Fibroblast of villous mesenchyme (primary cell): ENCODE measurements at regions not wholly inside any gene's neighbourhood (a gene's known extent, or its start where the extent isn't known, plus 50 kb on each side); places are given as distances from the start of the nearest gene placed in this dataset.

Experiments
- DNase-seq: peaks from one replicate; pipeline ENCODE4 v3.0.0-alpha.2; 2010; ENCODE audit warnings: low read depth
- H3K4me3 ChIP-seq: 2 replicates; pipeline ENCODE4 v1.5.1; 2011; ENCODE audit warnings: low read depth, mild to moderate bottlenecking, low read length
- CTCF ChIP-seq: IDR thresholded peaks from 2 replicates; pipeline ENCODE4 v1.5.1; 2012; ENCODE audit warnings: low read depth, mild to moderate bottlenecking, low read length; ENCODE audit not compliant: insufficient read depth

GRCh38 chr10:130807721-130808120, 503.8 kb downstream of the TCERG1L start:
- H3K4me3 ChIP-seq, result no peak overlapping the region
- no peak for TF ChIP-seq CTCF
- DNase-seq, result no peak

DNA sequence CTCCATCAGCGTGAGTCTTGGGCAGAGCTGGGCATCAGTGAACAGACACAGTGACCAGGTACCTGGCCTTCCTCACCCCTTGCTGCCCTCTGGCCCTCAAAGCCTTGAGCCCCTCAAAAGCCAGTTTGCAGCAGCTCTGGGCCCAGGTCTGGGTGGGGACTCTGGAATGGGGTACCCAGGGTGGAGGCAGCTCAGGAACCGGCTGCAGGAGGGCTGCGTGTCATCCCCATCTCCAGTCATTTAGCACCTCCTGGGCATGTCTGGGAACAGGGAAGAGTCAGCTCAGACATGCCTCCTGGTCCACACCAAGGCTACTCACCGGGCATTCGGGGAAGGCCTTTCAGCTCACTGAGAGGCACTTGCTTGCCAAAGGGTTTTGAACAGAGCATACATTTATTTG, 503.3 kb downstream of the TCERG1L start:
- no peak for TF ChIP-seq CTCF
- H3K4me3 ChIP-seq, result no peak overlapping the region
- no peak for DNase-seq

DNA sequence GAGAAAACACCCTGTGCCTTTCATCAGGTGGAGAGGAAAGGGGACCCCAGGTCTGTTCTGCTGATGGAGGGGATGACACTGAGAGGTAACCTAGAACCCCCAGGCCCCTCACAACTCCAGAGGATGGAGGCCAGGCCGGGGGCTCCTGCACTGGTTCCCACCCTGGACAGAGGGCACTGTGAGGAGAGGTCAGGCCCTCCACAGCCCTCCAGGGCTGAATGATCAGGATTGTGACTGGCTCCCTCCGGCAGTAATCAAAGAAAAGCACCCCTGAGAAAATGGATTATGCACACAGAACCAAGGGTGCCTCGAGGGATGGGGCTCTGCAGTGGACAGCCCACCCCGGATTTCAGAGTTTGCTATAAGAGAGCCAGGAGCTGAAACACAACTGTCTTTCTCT, 502.8 kb downstream of the TCERG1L start:
- DNase-seq, result no peak
- H3K4me3 ChIP-seq, result no peak overlapping the region
- TF ChIP-seq CTCF, result no peak

- no peak overlapping the region for H3K4me3 ChIP-seq
- no peak for TF ChIP-seq CTCF
- DNase-seq, result no peak
Observed at GRCh38 chr10:130809181-130809580, 502.3 kb downstream of the TCERG1L start.

GRCh38 chr10:130809761-130810515, 501.6 kb downstream of the TCERG1L start:
- no peak for TF ChIP-seq CTCF
- no peak for DNase-seq
- H3K4me3 ChIP-seq, result no peak overlapping the region

GRCh38 chr10:130810856-130811255, 500.7 kb downstream of the TCERG1L start:
- no peak overlapping the region for H3K4me3 ChIP-seq
- TF ChIP-seq CTCF, result no peak
- no peak for DNase-seq

GRCh38 chr10:130812381-130813148, 499.0 kb downstream of the TCERG1L start:
- no peak for DNase-seq
- H3K4me3 ChIP-seq, result no peak overlapping the region
- TF ChIP-seq CTCF, result no peak
